Parathyroid adenoma (tissue), 2 donors: ENCODE measurements at regions not wholly inside any gene's neighbourhood (a gene's known extent, or its start where the extent isn't known, plus 50 kb on each side); places are given as distances from the start of the nearest gene placed in this dataset.
"Not testable (repeated sequence)": the region's sequence is repeated elsewhere in the genome, so short reads cannot be mapped to it uniquely, and the experiment has no call there.

Source experiments
- H2AFZ ChIP-seq: fragments of 300-600 bp; sonication (generic); one replicate; pipeline ENCODE4 v1.7.0; 2017; ENCODE audit warnings: antibody characterized with exemption, mild to moderate bottlenecking
- H3K27ac ChIP-seq: fragments of 300-600 bp; sonication (generic); one replicate; pipeline ENCODE4 v1.7.0; 2017
- H3K27me3 ChIP-seq: fragments of 300-600 bp; sonication (generic); one replicate; pipeline ENCODE4 v1.7.0; 2017; ENCODE audit warnings: low read length; ENCODE audit not compliant: control insufficient read depth, insufficient read depth
- H3K36me3 ChIP-seq: fragments of 300-600 bp; sonication (generic); one replicate; pipeline ENCODE4 v1.7.0; 2017; ENCODE audit warnings: low read length; ENCODE audit not compliant: control insufficient read depth, insufficient read depth
- H3K4me1 ChIP-seq: fragments of 300-600 bp; sonication (generic); one replicate; pipeline ENCODE4 v1.7.0; 2017; ENCODE audit warnings: control low read depth
- H3K4me2 ChIP-seq: fragments of 300-600 bp; sonication (generic); one replicate; pipeline ENCODE4 v1.7.0; 2017; ENCODE audit warnings: low read length
- H3K4me3 ChIP-seq: fragments of 300-600 bp; sonication (generic); one replicate; pipeline ENCODE4 v1.7.0; 2017; ENCODE audit warnings: low read depth, low read length
- H3K79me2 ChIP-seq: fragments of 300-600 bp; sonication (generic); one replicate; pipeline ENCODE4 v1.7.0; 2017; ENCODE audit warnings: control low read depth
- H3K9ac ChIP-seq: fragments of 300-600 bp; sonication (generic); one replicate; pipeline ENCODE4 v1.7.0; 2017; ENCODE audit warnings: mild to moderate bottlenecking
- H3K9me3 ChIP-seq: fragments of 300-600 bp; sonication (generic); one replicate; pipeline ENCODE4 v1.7.0; 2017; ENCODE audit warnings: low read length; ENCODE audit not compliant: control insufficient read depth
- CTCF ChIP-seq: fragments of 300-600 bp; sonication (generic); IDR thresholded peaks from one replicate; pipeline ENCODE4 v1.7.0; 2017; ENCODE audit warnings: antibody characterized with exemption, mild to moderate bottlenecking
- donor health status: primary hyperparathyroidism.

GRCh38 chr5:52013523-52013922, 630.3 kb downstream of the ISL1 start:
- no peak overlapping the region for H2AFZ ChIP-seq
- H3K4me3 ChIP-seq = no peak overlapping the region
- H3K4me1 ChIP-seq = no peaks in the 10 kb centered on the region
- H3K9ac ChIP-seq = no peak overlapping the region
- no peak for TF ChIP-seq CTCF
- no peak overlapping the region for H3K27ac ChIP-seq
- no peak overlapping the region for H3K4me2 ChIP-seq
- H3K79me2 ChIP-seq = no peaks in the 10 kb centered on the region
- H3K9me3 ChIP-seq = no peaks in the 10 kb centered on the region
- H3K36me3 ChIP-seq = no peaks in the 10 kb centered on the region
- no peaks in the 10 kb centered on the region for H3K27me3 ChIP-seq

DNA sequence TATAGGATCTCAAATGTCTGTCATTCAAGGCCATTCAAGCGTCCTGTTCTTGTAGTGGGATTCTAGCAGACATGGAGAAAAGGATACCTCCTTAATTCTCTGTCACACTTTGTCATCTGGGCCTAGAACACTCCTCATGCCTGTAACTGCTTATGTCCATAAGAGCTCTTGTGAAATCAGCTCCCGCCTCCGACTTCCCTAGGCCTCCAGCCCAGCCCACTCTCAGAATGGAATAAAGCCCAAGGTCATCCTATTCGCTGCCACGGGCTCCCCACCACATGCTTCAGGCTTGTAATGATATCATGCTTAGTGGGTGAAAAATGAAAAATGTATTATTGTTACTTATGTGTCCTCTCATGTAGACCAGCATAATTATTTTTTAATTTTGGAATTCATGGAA, 632.5 kb downstream of the ISL1 start:
- Histone ChIP-seq H3K27me3 (no peaks in the 10 kb centered on the region), H3K36me3 (no peaks in the 10 kb centered on the region), H3K4me2 (no peak overlapping the region), H3K9ac (no peak overlapping the region), H3K4me1 (no peaks in the 10 kb centered on the region), H3K79me2 (no peaks in the 10 kb centered on the region), H2AFZ (no peak overlapping the region), H3K27ac (no peak overlapping the region), H3K9me3 (no peaks in the 10 kb centered on the region), H3K4me3 (no peak overlapping the region)
- TF ChIP-seq CTCF = no peak

DNA sequence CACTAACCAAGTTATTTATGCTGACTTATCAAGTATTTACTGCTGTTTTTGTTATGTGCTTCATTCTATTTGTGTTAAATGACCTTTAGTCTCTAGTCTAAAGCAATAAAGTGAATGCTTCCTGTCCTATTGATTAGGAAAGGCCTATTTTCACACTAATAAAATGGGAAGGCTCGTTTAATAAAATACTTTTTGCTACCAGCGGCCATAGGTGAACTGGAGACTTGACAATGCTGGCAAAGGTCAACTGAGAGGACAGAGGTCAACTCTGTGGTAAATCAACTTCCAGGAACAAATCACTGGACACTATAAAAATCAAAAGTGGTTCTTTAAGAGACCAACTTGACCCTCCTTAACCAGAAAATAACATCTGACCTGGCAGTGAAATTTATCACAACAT, 634.3 kb downstream of the ISL1 start:
- H3K27ac ChIP-seq = no peak overlapping the region
- H3K4me2 ChIP-seq = no peak overlapping the region
- H3K4me1 ChIP-seq = no peaks in the 10 kb centered on the region
- TF ChIP-seq CTCF = no peak
- no peaks in the 10 kb centered on the region for H3K27me3 ChIP-seq
- H3K4me3 ChIP-seq = no peak overlapping the region
- no peaks in the 10 kb centered on the region for H3K36me3 ChIP-seq
- H3K9me3 ChIP-seq = no peaks in the 10 kb centered on the region
- no peak overlapping the region for H2AFZ ChIP-seq
- no peaks in the 10 kb centered on the region for H3K79me2 ChIP-seq
- H3K9ac ChIP-seq = no peak overlapping the region

- no peak overlapping the region for H3K27ac ChIP-seq
These were observed 641.1 kb downstream of the ISL1 start for GRCh38 chr5:52024359-52024758.

GRCh38 chr5:52029836-52030235, 646.6 kb downstream of the ISL1 start:
- not testable (repeated sequence) for H3K27ac ChIP-seq, H3K4me1 ChIP-seq, H2AFZ ChIP-seq, H3K4me2 ChIP-seq, H3K36me3 ChIP-seq, H3K79me2 ChIP-seq, H3K4me3 ChIP-seq, H3K27me3 ChIP-seq, H3K9me3 ChIP-seq, H3K9ac ChIP-seq

More at GRCh38 chr5:52024359-52024758, 641.1 kb downstream of the ISL1 start:
- Histone ChIP-seq H2AFZ (no peak overlapping the region), H3K4me3 (no peak overlapping the region), H3K4me1 (no peaks in the 10 kb centered on the region), H3K9me3 (no peaks in the 10 kb centered on the region), H3K9ac (no peak overlapping the region), H3K4me2 (no peak overlapping the region), H3K36me3 (no peaks in the 10 kb centered on the region), H3K79me2 (no peaks in the 10 kb centered on the region), H3K27me3 (no peaks in the 10 kb centered on the region)
- no peak for TF ChIP-seq CTCF
